ENCODE measurements at regions not wholly inside any gene's neighbourhood (a gene's known extent, or its start where the extent isn't known, plus 50 kb on each side); places are given as distances from the start of the nearest gene placed in this dataset.
"Not testable (repeated sequence)": the region's sequence is repeated elsewhere in the genome, so short reads cannot be mapped to it uniquely, and the experiment has no call there.

- DNase-seq, result no peak
Measured at GRCh38 chr3:159401069-159401468, 587.6 kb upstream of the IL12A start.

- not testable (repeated sequence) for DNase-seq
Measured at GRCh38 chr3:159409711-159410110, 578.9 kb upstream of the IL12A start.

GRCh38 chr3:159413319-159413718, 575.3 kb upstream of the IL12A start:
- no peak for DNase-seq

- DNase-seq, result no peak
Measured at GRCh38 chr3:159416856-159417255, 571.8 kb upstream of the IL12A start.

- no peak for DNase-seq
Measured at GRCh38 chr3:159417761-159418160, 570.9 kb upstream of the IL12A start.

GRCh38 chr3:159418571-159419526, 569.8 kb upstream of the IL12A start:
- no peak for DNase-seq

- no peak for DNase-seq
Measured at GRCh38 chr3:159429702-159430101, 558.9 kb upstream of the IL12A start.

GRCh38 chr3:159432682-159433340, 555.8 kb upstream of the IL12A start:
- no peak for DNase-seq

- DNase-seq, result no peak
Measured at GRCh38 chr3:159439346-159439745, 549.3 kb upstream of the IL12A start.

- no peak for DNase-seq
Measured at GRCh38 chr3:159441279-159441678, 547.4 kb upstream of the IL12A start.

GRCh38 chr3:159443266-159443665, 545.4 kb upstream of the IL12A start:
- DNase-seq, result no peak

GRCh38 chr3:159447841-159448240, 540.8 kb upstream of the IL12A start:
- no peak for DNase-seq

- no peak for DNase-seq
Measured at GRCh38 chr3:159448902-159449301, 539.7 kb upstream of the IL12A start.

GRCh38 chr3:159451067-159451466, 537.6 kb upstream of the IL12A start:
- no peak for DNase-seq

GRCh38 chr3:159451482-159451881, 537.2 kb upstream of the IL12A start:
- DNase-seq, result no peak

GRCh38 chr3:159453036-159453435, 535.6 kb upstream of the IL12A start:
- DNase-seq, result no peak

GRCh38 chr3:159453945-159454344, 534.7 kb upstream of the IL12A start:
- DNase-seq, result no peak

- DNase-seq, result no peak
Measured at GRCh38 chr3:159455741-159456181, 532.9 kb upstream of the IL12A start.

- no peak for DNase-seq
Measured at GRCh38 chr3:159458010-159458409, 530.6 kb upstream of the IL12A start.

GRCh38 chr3:159458982-159459381, 529.7 kb upstream of the IL12A start:
- DNase-seq, result no peak

- DNase-seq, result no peak
Measured at GRCh38 chr3:159472611-159473010, 516.0 kb upstream of the IL12A start.

GRCh38 chr3:159473206-159473605, 515.4 kb upstream of the IL12A start:
- DNase-seq, result no peak

GRCh38 chr3:159480046-159480445, 508.6 kb upstream of the IL12A start:
- no peak for DNase-seq

Data from CD4-positive, alpha-beta T cell treated with Interleukin-4 for 1 hour (primary cell).